SK-N-SH (cell line): ENCODE measurements at regions not wholly inside any gene's neighbourhood (a gene's known extent, or its start where the extent isn't known, plus 50 kb on each side); places are given as distances from the start of the nearest gene placed in this dataset.
"Not testable (repeated sequence)": the region's sequence is repeated elsewhere in the genome, so short reads cannot be mapped to it uniquely, and the experiment has no call there.

Source experiments
- CTCF ChIA-PET: fragments of 300-600, 350-600 bp; formaldehyde crosslinking; extraction: SDS; loops from one replicate; lab custom pipeline; 2021; lab: Yijun Ruan, JAX
- POLR2A ChIA-PET: fragments of 350-600 bp; sonication (Branson Sonifier 250); formaldehyde crosslinking; extraction: SDS; loops from one replicate; lab custom pipeline; 2020; ENCODE audit warnings: antibody characterized with exemption, inconsistent platforms; lab: Yijun Ruan, JAX
- DNase-seq: peaks from one replicate; pipeline ENCODE4 v3.0.0; 2012
- H2AFZ ChIP-seq: fragments of 200-600 bp; sonication (generic); 2 replicates; pipeline ENCODE4 v1.8.1; 2016; ENCODE audit warnings: antibody characterized with exemption, mild to moderate bottlenecking, low read depth
- H3F3A ChIP-seq: fragments of 200-600 bp; sonication (generic); replicated peaks from 2 replicates; pipeline ENCODE3; 2016; ENCODE audit warnings: antibody characterized with exemption, mild to moderate bottlenecking; ENCODE audit not compliant: insufficient read depth
- H3K27ac ChIP-seq, 2 experiments: fragments of 200-500 bp in 1 of 2; fragments of 200-600 bp in 1 of 2; sonication (Bioruptor generic) in 1 of 2; sonication (generic), shearing (Covaris generic) in 1 of 2; 2 replicates each; pipeline versions ENCODE4 v1.5.1 to v1.6.1; 2014 to 2016; ENCODE audit warnings: low read depth in 2 of 2, inconsistent platforms in 1 of 2, low read length in 1 of 2, mild to moderate bottlenecking in 1 of 2, mixed read lengths in 1 of 2
- H3K27me3 ChIP-seq: fragments of 200-600 bp; sonication (generic), shearing (Covaris generic); 2 replicates; pipeline ENCODE4 v1.6.1; 2016; ENCODE audit warnings: mixed run types; ENCODE audit not compliant: insufficient read depth
- H3K36me3 ChIP-seq, 2 experiments: fragments of 200-500 bp in 1 of 2; fragments of 200-600 bp in 1 of 2; sonication (Bioruptor generic) in 1 of 2; sonication (generic) in 1 of 2; replicated peaks in 1 of 2; 2 replicates each; pipeline versions ENCODE3 to v1.5.1; 2014 to 2016; ENCODE audit warnings: low read length in 1 of 2, mild to moderate bottlenecking in 1 of 2; ENCODE audit not compliant: insufficient read depth in 2 of 2, control insufficient read depth in 1 of 2
- H3K4me1 ChIP-seq, 2 experiments: fragments of 200-500 bp in 1 of 2; fragments of 200-600 bp in 1 of 2; sonication (Bioruptor generic) in 1 of 2; sonication (generic), shearing (Covaris generic) in 1 of 2; 2 replicates each; pipeline versions ENCODE4 v1.5.1 to v1.6.1; 2014 to 2016; ENCODE audit warnings: low read depth in 1 of 2, low read length in 1 of 2, mixed run types in 1 of 2; ENCODE audit not compliant: insufficient read depth in 2 of 2, control insufficient read depth in 1 of 2
- H3K4me2 ChIP-seq: fragments of 200-600 bp; sonication (generic), shearing (Covaris generic); 2 replicates; pipeline ENCODE4 v1.6.1; 2017; ENCODE audit warnings: mixed run types
- H3K4me3 ChIP-seq, 2 experiments: fragments of 200-500 bp in 1 of 2; fragments of 200-600 bp in 1 of 2; sonication (Bioruptor generic) in 1 of 2; sonication (generic), shearing (Covaris generic) in 1 of 2; 2 replicates each; pipeline versions ENCODE4 v1.5.1 to v1.8.1; 2014 to 2016; ENCODE audit warnings: low read depth in 2 of 2, inconsistent platforms in 1 of 2, low read length in 1 of 2, mild to moderate bottlenecking in 1 of 2, mixed read lengths in 1 of 2, moderate library complexity in 1 of 2
- H3K79me2 ChIP-seq: fragments of 200-600 bp; sonication (generic); 2 replicates; pipeline ENCODE4 v1.8.1; 2017; ENCODE audit warnings: mild to moderate bottlenecking; ENCODE audit not compliant: insufficient read depth
- H3K9ac ChIP-seq: fragments of 200-600 bp; sonication (generic); 2 replicates; pipeline ENCODE4 v1.6.1; 2017; ENCODE audit warnings: mixed run types
- H3K9me2 ChIP-seq: fragments of 200-600 bp; sonication (generic); 2 replicates; pipeline ENCODE4 v1.6.1; 2017; ENCODE audit warnings: mixed run types
- H3K9me3 ChIP-seq: fragments of 200-600 bp; sonication (generic); 2 replicates; pipeline ENCODE4 v1.6.1; 2017; ENCODE audit warnings: mixed run types, mild to moderate bottlenecking, moderate library complexity
- H4K20me1 ChIP-seq: fragments of 200-600 bp; sonication (generic); 2 replicates; pipeline ENCODE4 v1.6.1; 2017; ENCODE audit warnings: mild to moderate bottlenecking, mixed run types; ENCODE audit not compliant: insufficient read depth
- ELF1 ChIP-seq: IDR thresholded peaks from 2 replicates; pipeline ENCODE4 v1.4.0; 2012
- EP300 ChIP-seq, 2 experiments: IDR thresholded peaks; 2 replicates each; pipeline versions ENCODE4 v1.4.0 to v1.6.1; 2012; ENCODE audit warnings: borderline replicate concordance in 1 of 2, low read depth in 1 of 2, low read length in 1 of 2
- FOSL2 ChIP-seq: IDR thresholded peaks from 2 replicates; pipeline ENCODE4 v1.4.0; 2012; ENCODE audit warnings: low read depth, mild to moderate bottlenecking, moderate library complexity, borderline replicate concordance
- GABPA ChIP-seq: IDR thresholded peaks from 2 replicates; pipeline ENCODE4 v1.4.0; 2012; ENCODE audit warnings: low read depth, mild to moderate bottlenecking
- IRF3 ChIP-seq: fragments of 150-350 bp; IDR thresholded peaks from 2 replicates; pipeline ENCODE4 v1.6.1; 2016; ENCODE audit warnings: mild to moderate bottlenecking, low read depth, low read length
- JUND ChIP-seq: IDR thresholded peaks from 2 replicates; pipeline ENCODE4 v1.4.0; 2012
- RAD21 ChIP-seq: IDR thresholded peaks from 2 replicates; pipeline ENCODE4 v1.6.1; 2012; ENCODE audit warnings: mild to moderate bottlenecking, low read length
- RFX5 ChIP-seq: IDR thresholded peaks from 2 replicates; pipeline ENCODE4 v1.6.1; 2012; ENCODE audit warnings: mild to moderate bottlenecking, improper control_type of control experiment, low read length
- RXRA ChIP-seq: IDR thresholded peaks from 2 replicates; pipeline ENCODE4 v1.4.0; 2012; ENCODE audit warnings: low read depth, mild to moderate bottlenecking, borderline replicate concordance
- USF1 ChIP-seq: IDR thresholded peaks from 2 replicates; pipeline ENCODE4 v1.4.0; 2012; ENCODE audit warnings: low read depth, borderline replicate concordance
- ZBTB33 ChIP-seq: IDR thresholded peaks from 2 replicates; pipeline ENCODE4 v1.4.0; 2012; ENCODE audit warnings: low read depth, borderline replicate concordance
- WGBS: methylation state at CpG from one replicate; pipeline ENCODE4 v1.1.6; 2017; ENCODE audit warnings: low lambda C conversion rate; 5-methylcytosine and 5-hydroxymethylcytosine counted together
- TF ChIP-seq, protein P1 (sequence below): IDR thresholded peaks from 2 replicates; pipeline ENCODE4; 2012

- Histone ChIP-seq H4K20me1 (no peaks in the 10 kb centered on the region), H3F3A (no peaks in the 10 kb centered on the region), H3K9me2 (no peaks in the 10 kb centered on the region), H3K4me3 (no peak overlapping the region), H3K36me3 (no peaks in the 10 kb centered on the region), H3K27ac (no peak overlapping the region), H3K9me3 (peaks cover 12% of the 10 kb centered on the region; the same call in 1 of the 2 replicates), H3K79me2 (no peaks in the 10 kb centered on the region), H3K4me2 (no peak overlapping the region), H2AFZ (no peak overlapping the region), H3K27me3 (no peaks in the 10 kb centered on the region), H3K9ac (no peak overlapping the region), H3K4me1 (no peaks in the 10 kb centered on the region)
- DNase-seq = no peak
- ChIA-PET POLR2A (no interaction called here), CTCF (interaction anchor here (0.6 to 0.7 kb wide), 2 partner anchors 138 to 255 kb away, joined by 3 read pairs; no protein-coding TSS in a partner anchor)
- TF ChIP-seq USF1 = no peak
Measured at GRCh38 chr2:67585400-67585799, 188.3 kb downstream of the ETAA1 start.

DNA sequence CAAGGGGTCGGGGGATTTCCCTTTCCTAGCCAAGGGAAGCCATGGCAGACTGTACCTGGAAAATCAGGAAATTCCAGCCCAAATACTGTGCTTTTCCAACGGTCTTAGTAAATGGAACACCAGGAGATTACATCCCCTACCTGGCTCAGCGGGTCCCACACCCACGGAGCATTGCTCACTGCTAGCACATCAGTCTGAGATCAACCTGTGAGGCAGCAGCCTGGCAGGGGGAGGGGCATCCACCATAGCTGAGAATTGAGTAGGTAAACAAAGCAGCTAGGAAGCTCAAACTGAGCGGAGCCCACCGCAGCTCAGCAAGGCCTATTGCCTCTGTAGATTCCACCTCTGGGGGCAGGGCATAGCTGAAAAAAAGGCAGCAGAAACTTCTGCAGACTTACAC lies 192.0 kb downstream of the ETAA1 start:
- CTCF ChIA-PET = interaction anchor here (1.1 kb wide), 1 partner anchor 15 kb away, joined by 4 read pairs; no protein-coding TSS in a partner anchor
- H3F3A ChIP-seq, H3K36me3 ChIP-seq, H3K9me3 ChIP-seq, H3K79me2 ChIP-seq, DNase-seq, H3K4me3 ChIP-seq, H3K4me2 ChIP-seq, H3K4me1 ChIP-seq, H3K27me3 ChIP-seq, H2AFZ ChIP-seq, H4K20me1 ChIP-seq, H3K9me2 ChIP-seq, H3K9ac ChIP-seq, H3K27ac ChIP-seq, POLR2A ChIA-PET: not testable (repeated sequence)
- WGBS = 43% methylated on average over 4 of the region's 6 CpGs

DNA sequence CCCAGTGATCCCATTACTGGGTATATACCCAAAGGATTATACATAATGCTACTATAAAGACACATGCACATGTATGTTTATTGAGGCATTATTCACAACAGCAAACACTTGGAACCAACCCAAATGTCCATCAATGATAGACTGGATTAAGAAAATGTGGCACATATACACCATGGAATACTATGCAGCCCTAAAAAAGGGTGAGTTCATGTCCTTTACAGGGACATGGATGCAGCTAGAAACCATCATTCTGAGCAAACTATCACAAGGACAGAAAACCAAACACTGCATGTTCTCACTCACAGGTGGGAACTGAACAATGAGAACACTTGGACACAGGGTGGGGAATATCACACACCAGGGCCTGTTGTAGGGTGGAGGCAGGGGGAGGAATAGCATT lies 197.4 kb downstream of the ETAA1 start:
- H3F3A ChIP-seq, CTCF ChIA-PET, H3K9me2 ChIP-seq, H4K20me1 ChIP-seq, H3K4me3 ChIP-seq, H3K36me3 ChIP-seq, H3K27me3 ChIP-seq, H3K4me1 ChIP-seq, H3K27ac ChIP-seq, H3K4me2 ChIP-seq, H2AFZ ChIP-seq, POLR2A ChIA-PET, DNase-seq, H3K9ac ChIP-seq, H3K79me2 ChIP-seq, H3K9me3 ChIP-seq: not testable (repeated sequence)

DNA sequence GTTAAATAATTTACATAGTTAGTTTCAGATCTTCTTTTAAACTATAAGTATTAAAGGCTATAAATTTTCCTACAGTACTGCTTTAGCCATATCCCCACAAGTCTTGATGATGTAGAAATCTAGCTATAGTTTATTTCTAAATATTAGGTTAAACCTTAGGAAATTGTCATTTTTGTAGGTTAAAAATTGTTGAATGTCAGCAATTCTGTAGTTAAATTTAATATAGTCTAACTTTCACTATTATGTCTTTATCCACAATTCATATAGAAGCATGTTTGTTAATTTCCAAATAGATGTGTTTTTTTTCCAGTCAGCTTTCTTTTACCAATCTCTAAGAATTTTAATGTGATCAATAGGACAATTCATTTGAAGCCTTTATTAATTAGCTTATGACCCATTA lies 199.7 kb downstream of the ETAA1 start:
- Histone ChIP-seq H2AFZ (no peak overlapping the region), H3K9me3 (0 out of 2 replicates have a peak, but pooled peaks cover 8% of the 10 kb centered on the region), H3K4me3 (no peak overlapping the region), H3K27ac (no peak overlapping the region), H3K36me3 (peaks cover 0 to 3% of the 10 kb centered on the region in 2 experiments), H3K79me2 (no peaks in the 10 kb centered on the region), H3K4me1 (no peaks in the 10 kb centered on the region), H3K9me2 (no peaks in the 10 kb centered on the region), H3K9ac (no peak overlapping the region), H3F3A (no peaks in the 10 kb centered on the region), H4K20me1 (no peaks in the 10 kb centered on the region), H3K27me3 (no peaks in the 10 kb centered on the region), H3K4me2 (no peak overlapping the region)
- ChIA-PET POLR2A (no interaction called here), CTCF (no interaction called here)
- DNase-seq = no peak
- TF ChIP-seq RAD21 (no peak), EP300 (IDR thresholded peaks at IDR 0.05; ENCODE audit: borderline replicate concordance in 1 of 2, low read depth in 1 of 2, low read length in 1 of 2) (no peak), IRF3 (no peak), RXRA (no peak), ZBTB33 (no peak), USF1 (no peak), ELF1 (no peak), JUND (no peak), RFX5 (no peak), GABPA (no peak), FOSL2 (no peak)
- TF ChIP-seq, protein P1, sequence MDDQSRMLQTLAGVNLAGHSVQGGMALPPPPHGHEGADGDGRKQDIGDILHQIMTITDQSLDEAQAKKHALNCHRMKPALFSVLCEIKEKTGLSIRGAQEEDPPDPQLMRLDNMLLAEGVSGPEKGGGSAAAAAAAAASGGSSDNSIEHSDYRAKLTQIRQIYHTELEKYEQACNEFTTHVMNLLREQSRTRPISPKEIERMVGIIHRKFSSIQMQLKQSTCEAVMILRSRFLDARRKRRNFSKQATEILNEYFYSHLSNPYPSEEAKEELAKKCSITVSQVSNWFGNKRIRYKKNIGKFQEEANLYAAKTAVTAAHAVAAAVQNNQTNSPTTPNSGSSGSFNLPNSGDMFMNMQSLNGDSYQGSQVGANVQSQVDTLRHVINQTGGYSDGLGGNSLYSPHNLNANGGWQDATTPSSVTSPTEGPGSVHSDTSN = no peak
